ENCODE measurements at regions not wholly inside any gene's neighbourhood (a gene's known extent, or its start where the extent isn't known, plus 50 kb on each side); places are given as distances from the start of the nearest gene placed in this dataset.
"Not testable (repeated sequence)": the region's sequence is repeated elsewhere in the genome, so short reads cannot be mapped to it uniquely, and the experiment has no call there.

GRCh38 chr3:27661797-27662196 lies 60.3 kb downstream of the EOMES start:
- no peak for DNase-seq (ENCODE audit: low read depth in 4 of 4, low spot score in 3 of 4)

GRCh38 chr3:27659279-27660021 lies 62.7 kb downstream of the EOMES start:
- DNase-seq (ENCODE audit: low read depth in 4 of 4, low spot score in 3 of 4), result peak in 1 of 4 donors; percentile 20

- no peak for DNase-seq (ENCODE audit: low read depth in 4 of 4, low spot score in 3 of 4)
Observed at GRCh38 chr3:27658741-27659140, 63.4 kb downstream of the EOMES start.

- DNase-seq (ENCODE audit: low read depth in 4 of 4, low spot score in 3 of 4), result no peak
Observed at GRCh38 chr3:27657871-27658270, 64.3 kb downstream of the EOMES start.

GRCh38 chr3:27657404-27657803 lies 64.7 kb downstream of the EOMES start:
- DNase-seq (ENCODE audit: low read depth in 4 of 4, low spot score in 3 of 4), result no peak

GRCh38 chr3:27656790-27657189 lies 65.3 kb downstream of the EOMES start:
- DNase-seq (ENCODE audit: low read depth in 4 of 4, low spot score in 3 of 4), result no peak

- DNase-seq (ENCODE audit: low read depth in 4 of 4, low spot score in 3 of 4), result no peak
Observed at GRCh38 chr3:27655547-27655946, 66.6 kb downstream of the EOMES start.

GRCh38 chr3:27653803-27654558 lies 68.1 kb downstream of the EOMES start:
- no peak for DNase-seq (ENCODE audit: low read depth in 4 of 4, low spot score in 3 of 4)

- DNase-seq (ENCODE audit: low read depth in 4 of 4, low spot score in 3 of 4), result no peak
Observed at GRCh38 chr3:27649277-27649676, 72.8 kb downstream of the EOMES start.

- no peak for DNase-seq (ENCODE audit: low read depth in 4 of 4, low spot score in 3 of 4)
Observed at GRCh38 chr3:27646896-27647295, 75.2 kb downstream of the EOMES start.

GRCh38 chr3:27644941-27645340 lies 77.2 kb downstream of the EOMES start:
- DNase-seq (ENCODE audit: low read depth in 4 of 4, low spot score in 3 of 4), result no peak

- DNase-seq (ENCODE audit: low read depth in 4 of 4, low spot score in 3 of 4), result no peak
Observed at GRCh38 chr3:27643355-27643754, 78.8 kb downstream of the EOMES start.

- no peak for DNase-seq (ENCODE audit: low read depth in 4 of 4, low spot score in 3 of 4)
Observed at GRCh38 chr3:27642796-27643195, 79.3 kb downstream of the EOMES start.

GRCh38 chr3:27641888-27642601 lies 80.1 kb downstream of the EOMES start:
- no peak for DNase-seq (ENCODE audit: low read depth in 4 of 4, low spot score in 3 of 4)

GRCh38 chr3:27641271-27641800 lies 80.8 kb downstream of the EOMES start:
- DNase-seq (ENCODE audit: low read depth in 4 of 4, low spot score in 3 of 4), result no peak

- no peak for DNase-seq (ENCODE audit: low read depth in 4 of 4, low spot score in 3 of 4)
Observed at GRCh38 chr3:27639271-27639670, 82.9 kb downstream of the EOMES start.

- no peak for DNase-seq (ENCODE audit: low read depth in 4 of 4, low spot score in 3 of 4)
Observed at GRCh38 chr3:27638594-27638993, 83.5 kb downstream of the EOMES start.

GRCh38 chr3:27637346-27637995 lies 84.7 kb downstream of the EOMES start:
- DNase-seq (ENCODE audit: low read depth in 4 of 4, low spot score in 3 of 4), result no peak

- DNase-seq (ENCODE audit: low read depth in 4 of 4, low spot score in 3 of 4), result not testable (repeated sequence)
Observed at GRCh38 chr3:27635006-27635405, 87.1 kb downstream of the EOMES start.

GRCh38 chr3:27633224-27633545 lies 88.9 kb downstream of the EOMES start:
- DNase-seq (ENCODE audit: low read depth in 4 of 4, low spot score in 3 of 4), result no peak

Data from right renal pelvis (tissue), 4 donors.